HEK293 (cell line): ENCODE measurements at regions not wholly inside any gene's neighbourhood (a gene's known extent, or its start where the extent isn't known, plus 50 kb on each side); places are given as distances from the start of the nearest gene placed in this dataset.

Experiments used
- CTCF ChIA-PET: fragments of 350-600 bp; formaldehyde crosslinking; extraction: SDS; loops from one replicate; lab custom pipeline; 2021; ENCODE audit warnings: antibody characterized with exemption; lab: Yijun Ruan, JAX
- POLR2A ChIA-PET: fragments of 300-600 bp; formaldehyde crosslinking; extraction: SDS; loops from one replicate; lab custom pipeline; 2020; ENCODE audit warnings: antibody characterized with exemption, inconsistent platforms; lab: Yijun Ruan, JAX
- H3K27ac ChIP-seq: fragments of 200-500 bp; sonication (Bioruptor generic); 2 replicates; pipeline ENCODE4 v1.5.1; 2014; ENCODE audit warnings: low read depth, low read length, control low read depth, inconsistent platforms; ENCODE audit errors: extremely low read depth
- H3K36me3 ChIP-seq, 2 experiments: fragments of 200-500 bp in 1 of 2; sonication (Bioruptor generic) in 1 of 2; 1 replicate in 1 of 2; 2 replicates in 1 of 2; pipeline ENCODE4 v1.5.1; 2014 to 2017; ENCODE audit warnings: inconsistent platforms in 2 of 2, low read length in 2 of 2; ENCODE audit not compliant: control insufficient read depth in 2 of 2, insufficient read depth in 1 of 2
- H3K4me1 ChIP-seq: fragments of 200-500 bp; sonication (Bioruptor generic); 2 replicates; pipeline ENCODE4 v1.5.1; 2014; ENCODE audit warnings: mild to moderate bottlenecking, low read length, inconsistent platforms; ENCODE audit not compliant: control insufficient read depth, insufficient read depth
- H3K4me3 ChIP-seq: 2 replicates; pipeline ENCODE4 v1.5.1; 2011; ENCODE audit warnings: low read depth, mild to moderate bottlenecking, control low read depth, low read length, moderate library complexity
- H3K9me3 ChIP-seq: fragments of 200-500 bp; sonication (Bioruptor generic); 2 replicates; pipeline ENCODE4 v1.5.1; 2014; ENCODE audit warnings: low read depth, low read length, inconsistent platforms; ENCODE audit not compliant: control insufficient read depth, insufficient read depth
- MEIS1 ChIP-seq: sonication (generic); formaldehyde crosslinking; IDR thresholded peaks from 2 replicates; pipeline ENCODE4 v1.8.1; 2022; ENCODE audit warnings: missing genetic modification reagents, mild to moderate bottlenecking, borderline replicate concordance
- SCRT2 ChIP-seq: fragments of 450-650 bp; formaldehyde crosslinking; IDR thresholded peaks from 2 replicates; pipeline ENCODE4 v1.5.1; 2016; ENCODE audit warnings: missing biosample characterization, missing genetic modification characterization
- SP7 ChIP-seq: fragments of 450-650 bp; formaldehyde crosslinking; IDR thresholded peaks from 2 replicates; pipeline ENCODE4 v1.5.1; 2016; ENCODE audit warnings: missing biosample characterization, missing genetic modification characterization
- TCF7L2 ChIP-seq: IDR thresholded peaks from 2 replicates; pipeline ENCODE4 v1.6.1; 2011; ENCODE audit warnings: low read depth, mild to moderate bottlenecking, inconsistent platforms, low read length, moderate library complexity, borderline replicate concordance
- ZBTB20 ChIP-seq: fragments of 450-650 bp; formaldehyde crosslinking; IDR thresholded peaks from 2 replicates; pipeline ENCODE4 v1.5.1; 2016; ENCODE audit warnings: missing biosample characterization, missing genetic modification characterization
- ZNF140 ChIP-seq: fragments of 450-650 bp; formaldehyde crosslinking; IDR thresholded peaks from 2 replicates; pipeline ENCODE4 v1.5.1; 2016; ENCODE audit warnings: missing biosample characterization, missing genetic modification characterization
- ZNF239 ChIP-seq: fragments of 450-650 bp; formaldehyde crosslinking; IDR thresholded peaks from 2 replicates; pipeline ENCODE4 v1.5.1; 2016; ENCODE audit warnings: missing biosample characterization, missing genetic modification characterization
- ZNF302 ChIP-seq: fragments of 450-650 bp; formaldehyde crosslinking; IDR thresholded peaks from 2 replicates; pipeline ENCODE4 v1.5.1; 2016; ENCODE audit warnings: missing biosample characterization, missing genetic modification characterization, low read depth
- ZNF473 ChIP-seq: fragments of 450-650 bp; formaldehyde crosslinking; IDR thresholded peaks from 2 replicates; pipeline ENCODE4 v1.5.1; 2017; ENCODE audit warnings: missing biosample characterization, missing genetic modification characterization
- ZNF544 ChIP-seq: fragments of 450-650 bp; formaldehyde crosslinking; IDR thresholded peaks from 2 replicates; pipeline ENCODE4 v1.5.0; 2017; ENCODE audit warnings: missing biosample characterization, missing genetic modification characterization
- ZNF561 ChIP-seq: fragments of 450-650 bp; IDR thresholded peaks from 2 replicates; pipeline ENCODE4 v1.5.1; 2018; ENCODE audit warnings: missing biosample characterization, missing genetic modification characterization, borderline replicate concordance
- ZNF610 ChIP-seq: fragments of 450-650 bp; formaldehyde crosslinking; IDR thresholded peaks from 2 replicates; pipeline ENCODE4 v1.5.1; 2016; ENCODE audit warnings: missing biosample characterization, missing genetic modification characterization, borderline replicate concordance
- ZNF654 ChIP-seq: fragments of 450-650 bp; formaldehyde crosslinking; IDR thresholded peaks from 2 replicates; pipeline ENCODE4 v1.5.1; 2016; ENCODE audit warnings: low read depth, missing biosample characterization, missing genetic modification characterization
- ZNF670 ChIP-seq: fragments of 450-650 bp; formaldehyde crosslinking; IDR thresholded peaks from 2 replicates; pipeline ENCODE4 v1.5.1; 2016; ENCODE audit warnings: missing biosample characterization, missing genetic modification characterization, low read depth
- ZNF776 ChIP-seq: fragments of 450-650 bp; formaldehyde crosslinking; IDR thresholded peaks from 2 replicates; pipeline ENCODE4 v1.5.0; 2017; ENCODE audit warnings: missing biosample characterization, missing genetic modification characterization, borderline replicate concordance
- TF ChIP-seq, protein P1 (sequence below): sonication (generic); formaldehyde crosslinking; IDR thresholded peaks from 2 replicates; pipeline ENCODE4 v1.8.1; 2022; ENCODE audit warnings: mild to moderate bottlenecking, moderate library complexity, missing genetic modification reagents
- TF ChIP-seq, protein P2 (sequence below): fragments of 450-650 bp; formaldehyde crosslinking; IDR thresholded peaks from 2 replicates; pipeline ENCODE4 v1.5.1; 2016; ENCODE audit warnings: missing biosample characterization, missing genetic modification characterization
- TF ChIP-seq, protein P3 (sequence below): fragments of 450-650 bp; formaldehyde crosslinking; conservative IDR thresholded peaks from 2 replicates; pipeline ENCODE4 v1.5.1; 2016; ENCODE audit warnings: low read depth, missing biosample characterization, missing genetic modification characterization
- TF ChIP-seq, protein P4 (sequence below): fragments of 450-650 bp; formaldehyde crosslinking; IDR thresholded peaks from 2 replicates; pipeline ENCODE4 v1.5.1; 2017; ENCODE audit warnings: missing biosample characterization, mild to moderate bottlenecking, missing genetic modification characterization, moderate library complexity

DNA sequence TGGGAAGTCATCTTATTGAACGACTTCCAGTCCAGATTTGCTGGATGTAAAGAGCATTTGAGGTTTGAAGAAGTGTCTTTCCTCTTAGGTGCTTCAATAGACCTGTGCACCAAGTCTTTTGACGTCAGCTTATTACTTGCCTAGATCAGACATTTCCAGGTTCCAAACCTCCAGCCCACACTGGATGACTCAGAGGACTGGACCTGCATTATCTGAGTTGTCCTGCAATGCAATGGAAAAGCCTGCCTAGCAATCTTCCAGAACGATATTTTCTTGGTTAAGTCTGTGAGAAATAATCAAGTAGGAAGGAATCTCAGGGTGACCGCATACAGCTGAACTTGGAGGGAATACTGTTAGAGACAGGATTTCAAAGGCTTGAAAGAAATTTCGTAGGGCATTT lies 147.2 kb upstream of the MOCS2 start:
- H3K9me3 ChIP-seq, result no peaks in the 10 kb centered on the region
- H3K4me1 ChIP-seq, result peaks cover 9% of the 10 kb centered on the region
- POLR2A ChIA-PET, result no interaction called here
- no peaks in the 10 kb centered on the region for H3K36me3 ChIP-seq
- no peak overlapping the region for H3K27ac ChIP-seq
- TF ChIP-seq ZNF654, result no peak
- no peak overlapping the region for H3K4me3 ChIP-seq
- CTCF ChIA-PET, result no interaction called here

DNA sequence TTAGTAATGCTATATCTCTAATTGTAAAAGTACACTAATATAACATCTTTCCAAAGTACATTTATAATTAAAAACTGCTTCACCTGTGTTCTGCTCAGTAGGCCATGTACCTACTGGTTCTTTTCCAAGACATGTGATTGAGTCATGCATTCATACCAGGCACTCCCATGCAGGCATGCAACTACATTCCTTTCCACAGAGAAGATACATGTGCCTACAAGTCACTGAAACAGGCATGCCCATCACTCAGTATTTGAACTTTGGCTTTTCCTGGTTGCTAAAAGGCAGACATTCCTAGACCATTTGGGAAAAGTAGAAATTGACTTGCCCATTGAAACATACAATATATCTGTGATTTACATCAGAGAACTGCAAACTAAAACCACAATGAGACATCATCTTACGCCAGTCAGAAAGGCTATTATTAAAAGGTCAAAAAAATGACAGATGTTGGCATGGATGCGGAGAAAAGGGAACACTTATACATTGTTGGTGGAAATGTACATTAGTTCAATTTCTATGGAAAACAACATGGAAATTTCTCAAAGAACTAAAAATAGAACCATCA lies 148.3 kb upstream of the MOCS2 start:
- no peaks in the 10 kb centered on the region for H3K36me3 ChIP-seq
- peaks cover 9% of the 10 kb centered on the region for H3K4me1 ChIP-seq
- CTCF ChIA-PET, result no interaction called here
- H3K27ac ChIP-seq, result no peak overlapping the region
- TF ChIP-seq ZNF561 (tag by site-specific recombination) (no peak), ZBTB20 (no peak), ZNF473 (tag by site-specific recombination) (no peak), MEIS1 (no peak), TCF7L2 (no peak), SP7 (tag by site-specific recombination) (no peak), SCRT2 (tag by site-specific recombination) (no peak), ZNF544 (tag by site-specific recombination) (no peak), ZNF610 (tag by site-specific recombination) (no peak), ZNF239 (tag by site-specific recombination) (no peak), ZNF776 (tag by site-specific recombination) (no peak), ZNF140 (tag by site-specific recombination) (no peak), ZNF670 (tag by site-specific recombination) (no peak), ZNF302 (tag by site-specific recombination) (no peak)
- TF ChIP-seq, protein P1, sequence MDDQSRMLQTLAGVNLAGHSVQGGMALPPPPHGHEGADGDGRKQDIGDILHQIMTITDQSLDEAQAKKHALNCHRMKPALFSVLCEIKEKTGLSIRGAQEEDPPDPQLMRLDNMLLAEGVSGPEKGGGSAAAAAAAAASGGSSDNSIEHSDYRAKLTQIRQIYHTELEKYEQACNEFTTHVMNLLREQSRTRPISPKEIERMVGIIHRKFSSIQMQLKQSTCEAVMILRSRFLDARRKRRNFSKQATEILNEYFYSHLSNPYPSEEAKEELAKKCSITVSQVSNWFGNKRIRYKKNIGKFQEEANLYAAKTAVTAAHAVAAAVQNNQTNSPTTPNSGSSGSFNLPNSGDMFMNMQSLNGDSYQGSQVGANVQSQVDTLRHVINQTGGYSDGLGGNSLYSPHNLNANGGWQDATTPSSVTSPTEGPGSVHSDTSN (CRISPR knock-in tag), result no peak
- TF ChIP-seq, protein P2, sequence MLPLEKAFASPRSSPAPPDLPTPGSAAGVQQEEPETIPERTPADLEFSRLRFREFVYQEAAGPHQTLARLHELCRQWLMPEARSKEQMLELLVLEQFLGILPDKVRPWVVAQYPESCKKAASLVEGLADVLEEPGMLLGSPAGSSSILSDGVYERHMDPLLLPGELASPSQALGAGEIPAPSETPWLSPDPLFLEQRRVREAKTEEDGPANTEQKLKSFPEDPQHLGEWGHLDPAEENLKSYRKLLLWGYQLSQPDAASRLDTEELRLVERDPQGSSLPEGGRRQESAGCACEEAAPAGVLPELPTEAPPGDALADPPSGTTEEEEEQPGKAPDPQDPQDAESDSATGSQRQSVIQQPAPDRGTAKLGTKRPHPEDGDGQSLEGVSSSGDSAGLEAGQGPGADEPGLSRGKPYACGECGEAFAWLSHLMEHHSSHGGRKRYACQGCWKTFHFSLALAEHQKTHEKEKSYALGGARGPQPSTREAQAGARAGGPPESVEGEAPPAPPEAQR (tag by site-specific recombination), result no peak
- TF ChIP-seq, protein P3, sequence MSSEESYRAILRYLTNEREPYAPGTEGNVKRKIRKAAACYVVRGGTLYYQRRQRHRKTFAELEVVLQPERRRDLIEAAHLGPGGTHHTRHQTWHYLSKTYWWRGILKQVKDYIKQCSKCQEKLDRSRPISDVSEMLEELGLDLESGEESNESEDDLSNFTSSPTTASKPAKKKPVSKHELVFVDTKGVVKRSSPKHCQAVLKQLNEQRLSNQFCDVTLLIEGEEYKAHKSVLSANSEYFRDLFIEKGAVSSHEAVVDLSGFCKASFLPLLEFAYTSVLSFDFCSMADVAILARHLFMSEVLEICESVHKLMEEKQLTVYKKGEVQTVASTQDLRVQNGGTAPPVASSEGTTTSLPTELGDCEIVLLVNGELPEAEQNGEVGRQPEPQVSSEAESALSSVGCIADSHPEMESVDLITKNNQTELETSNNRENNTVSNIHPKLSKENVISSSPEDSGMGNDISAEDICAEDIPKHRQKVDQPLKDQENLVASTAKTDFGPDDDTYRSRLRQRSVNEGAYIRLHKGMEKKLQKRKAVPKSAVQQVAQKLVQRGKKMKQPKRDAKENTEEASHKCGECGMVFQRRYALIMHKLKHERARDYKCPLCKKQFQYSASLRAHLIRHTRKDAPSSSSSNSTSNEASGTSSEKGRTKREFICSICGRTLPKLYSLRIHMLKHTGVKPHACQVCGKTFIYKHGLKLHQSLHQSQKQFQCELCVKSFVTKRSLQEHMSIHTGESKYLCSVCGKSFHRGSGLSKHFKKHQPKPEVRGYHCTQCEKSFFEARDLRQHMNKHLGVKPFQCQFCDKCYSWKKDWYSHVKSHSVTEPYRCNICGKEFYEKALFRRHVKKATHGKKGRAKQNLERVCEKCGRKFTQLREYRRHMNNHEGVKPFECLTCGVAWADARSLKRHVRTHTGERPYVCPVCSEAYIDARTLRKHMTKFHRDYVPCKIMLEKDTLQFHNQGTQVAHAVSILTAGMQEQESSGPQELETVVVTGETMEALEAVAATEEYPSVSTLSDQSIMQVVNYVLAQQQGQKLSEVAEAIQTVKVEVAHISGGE (tag by site-specific recombination), result no peak
- TF ChIP-seq, protein P4, sequence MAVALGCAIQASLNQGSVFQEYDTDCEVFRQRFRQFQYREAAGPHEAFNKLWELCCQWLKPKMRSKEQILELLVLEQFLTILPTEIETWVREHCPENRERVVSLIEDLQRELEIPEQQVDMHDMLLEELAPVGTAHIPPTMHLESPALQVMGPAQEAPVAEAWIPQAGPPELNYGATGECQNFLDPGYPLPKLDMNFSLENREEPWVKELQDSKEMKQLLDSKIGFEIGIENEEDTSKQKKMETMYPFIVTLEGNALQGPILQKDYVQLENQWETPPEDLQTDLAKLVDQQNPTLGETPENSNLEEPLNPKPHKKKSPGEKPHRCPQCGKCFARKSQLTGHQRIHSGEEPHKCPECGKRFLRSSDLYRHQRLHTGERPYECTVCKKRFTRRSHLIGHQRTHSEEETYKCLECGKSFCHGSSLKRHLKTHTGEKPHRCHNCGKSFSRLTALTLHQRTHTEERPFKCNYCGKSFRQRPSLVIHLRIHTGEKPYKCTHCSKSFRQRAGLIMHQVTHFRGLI (tag by site-specific recombination), result no peak
- no peak overlapping the region for H3K4me3 ChIP-seq
- POLR2A ChIA-PET, result no interaction called here
- H3K9me3 ChIP-seq, result no peaks in the 10 kb centered on the region
